ENCODE measurements at regions not wholly inside any gene's neighbourhood (a gene's known extent, or its start where the extent isn't known, plus 50 kb on each side); places are given as distances from the start of the nearest gene placed in this dataset.

DNA sequence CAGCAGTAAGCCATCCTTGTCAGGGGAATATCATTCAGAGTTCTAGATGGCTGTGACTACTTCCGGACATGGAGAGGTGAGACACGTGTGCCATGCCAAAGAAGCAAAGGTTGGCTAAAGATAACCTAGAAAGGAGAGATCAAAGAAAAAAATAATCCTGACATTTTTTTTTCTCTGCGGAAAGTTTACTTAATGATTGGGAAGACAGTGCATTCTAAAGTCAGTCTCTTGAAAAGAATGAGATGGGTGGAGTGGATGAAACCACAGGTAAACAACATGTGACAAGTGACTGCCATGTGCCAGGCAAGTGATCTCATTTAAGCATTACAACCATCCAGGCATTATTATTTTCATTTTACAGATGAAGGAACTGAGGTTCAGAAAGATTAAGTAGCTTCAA is 436.6 kb downstream of the SOX2 start:
- peak; percentile 66 for DNase-seq

DNA sequence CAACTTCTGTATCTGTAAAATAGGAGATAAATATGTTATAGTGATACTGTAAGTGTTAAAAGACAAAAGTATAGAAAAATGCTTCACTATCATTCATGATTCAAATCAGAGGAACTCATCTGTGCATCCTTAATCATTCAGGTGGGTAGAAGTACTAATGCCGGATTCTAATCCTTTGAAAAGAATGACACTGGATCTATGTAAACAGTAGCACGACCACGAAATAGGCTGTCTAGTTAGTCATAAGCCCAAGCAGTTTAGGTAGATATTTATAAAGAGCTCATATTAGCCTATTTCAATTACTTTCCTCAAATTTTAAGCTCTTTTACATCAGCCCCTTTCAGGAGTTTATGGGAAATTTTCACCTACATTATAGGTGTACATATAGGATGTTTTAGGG is 437.9 kb downstream of the SOX2 start:
- DNase-seq = peak; percentile 67

DNA sequence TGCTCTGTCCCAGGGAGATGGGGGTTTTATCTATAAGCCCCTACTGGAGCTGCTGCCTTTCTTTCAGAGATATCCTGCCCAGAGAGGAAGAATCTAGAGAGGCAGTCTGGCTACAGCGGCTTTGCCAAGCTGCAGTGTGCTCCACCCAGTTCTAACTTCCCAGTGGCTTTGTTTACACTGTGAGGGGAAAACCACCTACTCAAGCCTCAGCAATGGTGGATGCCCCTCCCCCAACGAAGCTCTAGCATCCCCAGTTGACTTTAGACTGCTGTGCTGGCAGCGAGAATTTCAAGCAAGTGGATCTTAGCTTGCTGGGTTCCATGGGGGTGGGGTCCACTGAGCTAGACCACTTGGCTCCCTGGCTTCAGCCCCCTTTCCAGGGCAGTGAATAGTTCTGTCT is 444.6 kb downstream of the SOX2 start:
- DNase-seq = peak; percentile 54

DNA sequence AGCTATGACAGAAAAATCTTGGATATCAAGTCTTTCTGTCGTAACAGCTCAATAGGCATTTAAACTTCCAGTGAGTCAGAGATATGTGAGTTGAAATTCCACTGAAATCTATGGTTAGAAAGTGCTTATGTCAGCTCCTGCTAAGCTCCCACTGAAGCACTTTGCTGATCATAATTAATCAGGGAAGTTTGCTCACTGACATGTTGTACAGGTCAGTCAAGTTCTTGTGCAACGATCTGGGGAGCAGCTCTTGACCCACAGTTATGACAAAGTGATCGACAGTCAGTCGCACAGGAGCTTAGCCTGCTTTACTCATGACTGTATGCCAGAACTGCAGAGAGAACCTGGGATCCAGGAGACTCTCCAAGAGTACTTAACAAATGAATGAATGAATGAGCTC is 453.5 kb downstream of the SOX2 start:
- peak; percentile 9 for DNase-seq

DNA sequence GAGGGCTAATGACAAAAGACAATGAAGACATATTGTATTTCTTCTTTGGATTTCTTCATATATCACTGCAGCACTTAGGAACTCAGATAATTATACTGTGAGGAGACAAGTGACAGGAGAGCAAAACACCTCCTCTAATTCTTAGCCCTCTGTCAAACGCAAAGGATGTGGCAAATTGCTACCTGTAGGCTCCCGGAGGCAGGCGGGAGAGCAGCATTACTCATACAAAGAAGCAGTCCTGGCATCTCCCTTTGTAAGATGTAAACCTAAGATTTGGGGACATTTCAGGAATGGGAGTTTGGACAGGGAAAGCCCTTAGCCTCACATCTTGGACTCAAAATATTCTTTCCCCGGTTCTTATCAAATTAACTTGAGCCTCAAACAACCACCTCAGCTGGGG is 460.8 kb downstream of the SOX2 start:
- no peak for DNase-seq

DNA sequence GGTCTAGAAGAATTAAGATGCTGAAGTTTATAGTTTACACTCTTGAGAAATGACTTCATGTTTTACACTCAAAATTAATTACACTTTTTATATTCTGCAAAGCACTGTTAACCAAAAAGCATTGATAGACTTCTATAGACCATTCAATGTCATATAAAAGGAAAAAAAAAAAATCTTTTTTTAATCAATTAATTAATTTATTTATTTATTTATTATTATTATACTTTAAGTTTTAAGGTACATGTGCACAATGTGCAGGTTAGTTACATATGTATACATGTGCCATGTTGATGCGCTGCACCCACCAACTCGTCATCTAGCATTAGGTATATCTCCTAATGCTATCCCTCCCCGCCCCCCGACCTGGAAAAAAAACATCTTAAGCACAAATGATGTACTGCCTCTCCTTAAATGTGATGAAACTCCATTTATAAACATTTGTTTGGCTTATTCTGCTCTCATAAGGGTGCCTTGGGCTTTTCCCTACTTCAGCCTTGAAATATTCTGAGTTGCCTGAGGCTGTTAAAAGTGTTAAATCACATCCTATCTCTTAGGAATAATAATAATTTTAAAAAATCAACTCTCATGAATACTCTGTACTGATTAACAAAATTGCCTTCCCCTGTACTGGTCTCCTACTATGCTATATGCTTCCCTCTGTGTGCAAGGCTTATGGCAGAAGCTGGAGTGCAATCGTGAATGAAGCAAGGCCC is 466.9 kb downstream of the SOX2 start:
- no peak for DNase-seq

DNA sequence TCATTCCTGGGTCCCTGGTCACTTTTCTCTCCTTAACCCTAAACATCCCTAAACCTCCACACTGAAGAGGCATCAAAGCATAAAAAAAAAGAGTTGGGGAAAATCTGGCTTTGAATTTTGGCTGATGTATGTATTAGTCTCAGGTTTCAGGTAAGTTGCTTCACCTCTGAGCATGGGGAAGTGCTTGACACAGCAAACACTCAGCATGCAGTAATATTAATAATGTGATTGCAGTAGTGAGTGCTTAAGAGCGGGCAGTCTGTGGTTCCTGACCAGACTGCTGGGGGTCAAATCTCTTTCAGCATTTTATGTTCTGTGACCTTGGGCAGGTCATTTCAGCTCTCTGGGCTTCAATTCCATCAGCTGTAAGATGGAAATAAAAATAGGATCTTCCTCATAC is 467.9 kb downstream of the SOX2 start:
- peak; percentile 33 for DNase-seq

DNA sequence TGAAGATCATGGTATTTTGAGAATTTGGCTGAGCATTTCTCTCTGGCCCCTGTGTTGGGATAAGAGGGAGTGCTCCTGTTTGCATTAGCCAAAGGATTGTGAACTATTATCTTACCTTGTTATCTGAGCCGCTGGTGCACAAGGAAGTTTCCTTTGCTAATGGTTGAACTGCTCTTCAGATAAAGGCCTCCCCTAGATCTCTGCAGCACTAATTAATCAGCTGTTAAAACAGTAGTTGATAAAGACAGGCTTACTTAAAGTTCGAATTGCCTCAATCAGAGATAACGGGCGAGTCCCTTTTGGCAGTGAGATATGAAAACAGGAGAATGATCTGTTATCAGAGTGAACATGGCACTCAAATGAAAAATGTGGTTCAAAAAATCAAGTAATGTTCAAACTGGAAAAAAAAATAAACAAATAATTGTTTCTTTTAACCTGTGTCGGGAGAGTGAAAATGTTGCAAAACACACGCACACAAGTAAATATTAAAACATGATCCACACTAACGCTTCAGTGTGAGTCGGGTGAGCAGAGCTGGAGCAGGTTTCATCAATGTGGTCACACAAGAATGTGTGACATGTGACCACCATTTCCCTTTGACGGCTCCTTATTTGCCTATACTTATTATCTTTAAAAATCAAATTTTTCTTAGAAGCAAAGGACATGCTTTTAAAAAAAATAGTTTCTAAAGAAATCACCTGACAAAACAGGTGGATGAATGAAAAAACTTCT is 469.1 kb downstream of the SOX2 start:
- no peak for DNase-seq

DNA sequence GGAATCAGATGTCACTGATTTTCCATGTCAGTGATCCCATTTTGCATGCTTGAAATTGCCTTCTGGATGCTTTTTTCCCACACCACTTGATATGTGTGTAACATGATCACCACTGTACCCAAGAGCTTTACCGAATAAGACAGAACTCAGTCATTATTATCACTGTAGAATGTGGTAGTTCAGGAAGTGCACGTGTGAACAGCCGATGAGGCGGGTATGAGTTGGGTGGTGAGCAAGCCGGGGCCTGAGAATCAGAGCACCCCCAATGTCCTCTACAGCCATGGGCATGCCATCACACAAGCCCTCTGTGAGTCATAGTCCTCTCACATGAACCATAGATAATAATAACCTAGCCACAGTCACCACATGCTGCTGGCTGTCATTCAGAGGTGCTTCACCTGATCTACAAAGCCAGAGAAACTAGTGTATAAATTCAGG is 470.8 kb downstream of the SOX2 start:
- DNase-seq = peak; percentile 59

DNA sequence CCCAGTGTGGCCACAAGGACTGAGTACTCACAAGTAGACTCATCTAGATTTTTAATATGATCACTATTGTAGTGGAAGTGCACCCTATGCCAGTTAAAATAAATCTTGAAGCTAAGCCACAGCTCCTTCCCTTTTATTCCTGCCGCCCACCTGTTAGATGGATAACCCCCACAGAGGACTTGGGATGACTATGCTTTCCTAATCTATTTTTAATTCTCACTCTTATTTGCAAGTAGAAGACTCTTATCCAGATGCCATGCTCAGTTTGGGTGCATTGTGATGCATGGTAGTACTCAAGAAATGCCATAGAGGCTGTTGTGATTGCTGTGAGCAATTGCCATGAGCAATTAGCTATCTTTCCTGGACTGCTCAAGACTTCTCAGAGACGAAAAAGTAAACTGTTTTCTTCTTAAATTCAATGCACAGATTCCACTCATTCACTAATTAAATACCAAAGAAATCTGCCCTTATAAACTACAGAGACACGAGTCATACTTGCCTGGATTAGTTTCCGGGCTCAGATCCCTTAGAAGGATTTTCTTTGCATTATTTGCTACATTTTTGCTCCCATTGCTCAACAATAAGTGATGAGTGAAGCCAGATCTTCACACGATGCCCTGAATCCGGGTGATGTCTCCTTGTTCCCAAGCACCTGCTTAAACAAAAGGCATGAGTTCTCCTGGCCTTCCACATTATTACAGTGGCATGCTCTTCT is 472.1 kb downstream of the SOX2 start:
- DNase-seq = no peak

DNA sequence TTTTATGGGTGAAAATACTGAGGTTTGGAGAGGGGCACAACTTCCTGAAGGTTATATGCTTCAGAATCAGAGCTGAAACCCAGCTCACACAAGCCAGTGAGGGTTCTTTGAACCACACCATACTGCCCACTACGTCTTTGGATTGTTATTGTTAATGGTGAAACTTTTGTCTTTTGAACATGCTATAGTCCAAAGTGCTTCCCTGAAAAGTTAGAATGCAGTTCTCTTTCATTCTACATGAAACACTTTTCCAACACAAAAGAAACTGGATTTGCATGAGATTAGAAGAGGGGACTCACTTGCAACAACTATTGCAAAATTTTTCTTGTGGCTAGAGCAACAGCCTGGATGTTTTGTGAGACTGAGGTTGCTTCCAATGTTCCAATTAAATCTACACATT is 473.6 kb downstream of the SOX2 start:
- DNase-seq = no peak

DNA sequence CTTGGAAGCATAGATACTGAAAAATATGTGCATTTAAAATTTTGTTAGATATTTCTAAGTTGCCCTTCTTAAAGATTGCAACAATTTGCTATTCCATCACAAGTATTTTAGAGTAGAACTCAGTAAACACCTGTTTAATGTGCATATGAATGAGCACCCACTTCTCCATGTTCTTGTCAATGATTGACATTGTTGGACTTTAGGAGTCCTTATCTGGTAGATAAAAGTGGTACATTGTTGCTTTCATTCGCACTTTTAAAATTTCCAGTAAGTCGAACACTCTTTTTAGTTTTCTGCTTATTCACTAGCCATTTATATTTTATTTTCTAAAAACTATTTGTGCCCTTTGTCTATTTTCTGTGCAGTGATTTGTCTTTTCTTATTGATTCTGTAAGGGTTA is 478.3 kb downstream of the SOX2 start:
- DNase-seq = no peak

DNA sequence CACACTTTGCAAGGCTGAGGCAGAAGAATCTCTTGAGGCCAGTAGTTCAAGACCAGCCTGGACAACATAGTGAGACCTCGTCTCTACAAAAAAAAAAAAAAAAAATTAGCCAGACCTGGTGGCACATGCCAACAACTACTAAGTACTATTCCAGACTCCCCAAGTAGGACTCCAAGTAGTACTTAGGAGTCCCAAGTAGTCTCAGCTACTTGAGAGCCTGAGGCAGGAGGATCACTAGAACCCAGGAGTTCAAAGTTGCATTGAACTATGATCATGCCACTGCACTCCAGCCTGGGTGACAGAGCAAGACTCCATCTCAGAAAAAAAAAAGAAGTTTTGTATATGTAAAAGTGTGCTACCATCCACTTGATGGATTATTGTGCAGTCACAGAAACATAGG is 486.6 kb downstream of the SOX2 start:
- DNase-seq = no peak

DNA sequence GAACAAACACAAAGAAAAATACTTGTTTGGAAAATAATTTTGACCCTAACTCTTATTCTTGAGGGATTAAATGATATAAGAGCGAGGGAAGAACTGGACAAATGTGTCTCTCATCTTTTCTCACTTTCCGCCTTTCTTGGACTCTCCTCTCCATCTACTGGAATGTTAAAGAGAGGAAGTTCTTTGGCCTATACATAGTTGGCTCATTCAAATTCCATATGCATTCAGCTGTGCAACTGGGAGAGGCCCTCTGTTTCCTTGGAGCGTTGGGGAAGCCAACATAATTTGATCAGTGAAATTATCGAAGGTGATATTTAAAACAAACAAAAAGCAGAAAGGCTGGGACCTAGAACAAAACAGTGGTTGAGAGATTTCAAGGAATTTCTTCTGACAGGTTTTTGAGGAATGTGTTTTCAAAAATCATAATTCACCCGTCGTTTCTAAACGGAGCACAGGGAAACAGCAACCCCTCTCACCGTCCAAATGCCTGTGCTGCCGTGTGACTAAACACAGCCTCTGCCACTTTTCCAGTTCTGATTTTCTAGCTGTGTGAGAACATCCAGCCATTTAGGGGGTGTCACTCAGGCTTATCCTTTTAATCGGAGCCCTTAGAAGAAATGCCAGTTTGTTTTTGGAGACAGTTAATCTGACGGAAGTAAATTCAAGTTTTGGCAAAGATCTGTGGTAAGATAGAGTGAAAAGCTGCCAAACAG is 489.9 kb downstream of the SOX2 start:
- DNase-seq = no peak

DNA sequence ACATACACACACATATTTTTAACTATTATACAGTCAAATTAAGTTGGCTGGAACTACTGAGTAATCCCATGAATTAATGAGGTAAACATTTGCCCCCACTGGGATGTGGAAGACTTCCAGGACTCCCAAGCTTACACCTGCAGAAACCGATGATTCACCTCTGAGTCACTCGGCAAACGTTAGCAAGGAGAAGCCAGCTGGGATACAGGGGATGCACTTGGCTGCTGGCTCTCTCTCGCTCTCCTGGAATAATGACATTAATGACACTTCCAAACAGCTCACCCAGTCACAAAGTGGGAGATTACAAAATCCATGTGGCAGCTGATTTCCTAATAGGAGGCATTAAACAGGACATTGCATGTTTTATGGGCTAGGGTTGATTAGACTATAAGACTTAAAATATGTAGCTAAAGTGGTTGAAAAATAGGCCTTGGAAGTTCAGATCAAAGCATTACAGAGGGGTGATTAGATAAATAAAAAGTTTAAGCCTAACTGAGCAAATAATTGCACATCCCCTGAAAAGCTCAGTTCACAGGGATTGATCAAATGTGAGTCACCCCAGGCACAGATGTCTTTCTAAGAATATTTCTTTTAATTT is 500.9 kb downstream of the SOX2 start:
- DNase-seq = peak; percentile 98

DNA sequence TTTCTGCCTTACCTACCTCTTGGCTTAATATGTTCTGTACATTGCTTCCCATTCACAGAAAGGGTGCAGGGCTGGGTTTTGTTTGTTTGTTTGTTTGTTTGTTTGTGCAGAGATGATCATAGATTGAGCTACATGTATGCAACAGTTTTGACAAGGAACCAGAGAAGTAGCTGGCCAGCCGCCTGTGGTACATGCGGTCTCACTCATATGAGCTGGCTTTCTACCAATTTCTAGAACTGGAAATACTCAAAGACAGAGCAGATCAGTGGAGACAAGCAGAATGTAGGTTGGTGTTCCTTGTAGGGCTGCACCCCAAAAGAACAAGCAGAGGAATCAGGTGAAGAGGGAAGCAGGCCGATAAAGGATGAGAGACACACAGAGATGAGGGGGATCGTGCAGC is 502.7 kb downstream of the SOX2 start:
- no peak for DNase-seq

DNA sequence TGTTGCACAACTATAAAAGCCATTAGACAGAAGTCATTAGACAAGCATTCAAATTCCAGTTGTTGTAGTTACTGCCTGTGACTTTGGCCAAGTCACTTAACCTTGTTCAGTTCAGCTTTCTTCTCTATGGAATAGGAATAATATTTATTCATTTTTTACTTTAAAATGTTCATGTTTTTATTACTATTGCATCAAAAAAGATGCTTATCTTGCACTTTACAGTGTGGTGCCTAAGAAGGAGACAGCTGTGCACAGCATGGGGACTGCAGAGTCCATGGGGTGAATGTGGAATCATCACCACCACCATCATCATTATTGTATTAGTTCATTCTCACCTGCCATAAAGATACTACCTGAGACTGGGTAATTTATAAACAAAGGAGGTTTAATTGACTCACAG is 504.2 kb downstream of the SOX2 start:
- no peak for DNase-seq

DNA sequence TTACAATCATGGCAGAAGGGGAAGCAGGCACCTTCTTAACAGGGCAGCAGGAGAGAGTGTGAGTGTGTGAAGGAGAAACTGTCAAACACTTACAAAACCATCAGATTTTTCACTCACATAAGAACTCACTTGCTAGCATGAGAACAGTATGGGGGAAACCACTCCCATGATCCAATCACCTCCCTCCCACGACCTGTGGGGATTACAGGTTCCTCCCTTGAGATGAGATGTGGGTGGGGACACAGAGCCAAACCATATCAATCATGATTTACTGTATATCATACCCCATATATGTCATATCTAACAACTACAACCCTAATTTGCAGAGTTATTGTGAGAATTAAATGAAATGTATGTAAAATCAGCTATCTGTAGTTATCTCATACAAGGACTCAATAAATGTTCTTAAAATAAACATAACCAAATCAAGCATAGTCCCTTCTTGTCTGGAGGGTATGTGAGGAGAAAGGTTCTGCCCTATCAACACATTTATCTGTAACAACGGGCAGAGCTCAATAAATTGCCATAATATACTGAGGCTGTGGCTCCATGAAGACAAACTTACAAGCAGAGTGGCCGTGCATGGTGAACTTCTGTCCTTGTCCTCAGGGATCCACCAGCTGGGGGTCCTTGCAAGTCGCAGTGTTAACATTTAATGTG is 504.7 kb downstream of the SOX2 start:
- no peak for DNase-seq

DNA sequence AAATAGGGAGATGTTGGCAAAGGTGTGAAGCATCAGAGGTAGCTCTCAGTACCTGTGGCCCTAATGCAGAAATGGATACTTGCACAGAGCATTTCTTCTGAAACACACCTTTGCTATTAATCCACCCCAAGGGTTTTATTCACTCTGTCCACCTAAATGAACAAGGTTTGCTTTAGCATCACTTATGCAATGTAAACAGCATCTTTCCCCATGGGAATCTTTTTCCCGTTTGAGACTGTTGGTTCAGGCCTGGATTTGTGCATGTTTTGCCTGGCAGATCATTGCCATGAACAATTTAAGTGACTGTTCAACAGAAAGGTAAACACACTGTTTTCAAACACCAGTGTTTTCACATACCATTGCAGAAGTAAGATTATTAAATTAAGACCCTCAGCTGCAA is 508.3 kb downstream of the SOX2 start:
- DNase-seq = peak; percentile 8

DNA sequence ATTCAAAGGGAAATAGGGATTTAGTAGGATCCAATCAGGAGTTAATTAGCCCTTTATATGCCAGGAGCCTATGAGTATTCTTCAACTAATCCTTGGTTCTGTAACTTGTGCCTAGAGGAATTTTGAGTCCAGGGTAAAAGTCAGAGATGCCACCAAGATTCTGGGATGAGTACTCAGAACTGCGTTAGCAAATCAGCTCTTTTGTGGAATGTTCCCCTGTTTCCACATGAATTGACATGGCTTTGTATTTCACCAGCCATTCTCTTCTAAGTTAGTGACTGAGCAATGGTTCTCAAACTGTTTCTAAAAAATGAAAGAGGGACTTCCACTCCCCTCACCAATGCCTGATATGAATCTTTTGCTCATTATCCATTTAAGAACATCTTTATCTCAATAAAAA is 508.7 kb downstream of the SOX2 start:
- DNase-seq = no peak

DNA sequence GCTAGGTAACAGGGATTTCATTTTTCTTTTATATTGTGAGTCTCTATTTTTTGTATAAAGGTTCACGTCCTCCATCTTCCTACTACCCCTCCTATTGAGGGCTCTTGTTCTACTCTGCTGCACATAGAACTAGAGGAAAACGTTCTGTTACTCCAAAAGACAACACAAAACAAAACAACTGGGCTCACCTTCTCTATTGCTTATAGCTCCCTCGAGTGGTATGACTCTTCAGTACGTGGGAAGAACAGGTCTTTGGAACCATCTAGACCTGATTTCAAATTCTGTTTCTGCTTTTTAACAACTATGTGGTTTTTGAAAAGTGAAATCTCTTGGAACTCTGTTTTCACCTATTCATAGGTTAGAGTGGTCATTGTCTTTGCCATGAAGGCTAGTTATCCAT is 515.3 kb downstream of the SOX2 start:
- DNase-seq = peak; percentile 10

DNA sequence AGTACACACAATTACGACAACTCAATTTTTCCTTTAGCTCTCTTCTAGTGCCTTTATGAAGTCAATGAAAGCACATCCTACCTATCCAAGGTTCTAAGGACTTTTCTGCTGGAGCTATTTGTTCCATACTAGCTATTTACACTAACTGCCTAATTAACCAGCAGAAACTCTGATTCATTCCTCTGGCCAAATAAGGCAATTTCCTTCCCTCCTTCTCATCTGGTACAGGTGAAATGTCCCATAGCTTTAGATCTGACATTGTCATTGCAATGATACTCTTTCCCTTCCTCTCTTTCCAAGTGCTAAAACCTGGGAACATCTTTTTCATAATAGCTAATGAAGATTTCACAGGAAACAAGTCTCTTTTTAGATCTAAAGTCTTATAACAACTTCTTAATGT is 521.7 kb downstream of the SOX2 start:
- no peak for DNase-seq
